ENCODE measurements at regions not wholly inside any gene's neighbourhood (a gene's known extent, or its start where the extent isn't known, plus 50 kb on each side); places are given as distances from the start of the nearest gene placed in this dataset.
A peak's percentile ranks its signal among the peaks of the same experiment; 100 is the strongest.

GRCh38 chr4:3821580-3822229 lies 55.5 kb downstream of the ADRA2C start:
- no peak overlapping the region for H3K4me3 ChIP-seq
- no peak overlapping the region for H3K27ac ChIP-seq
- TF ChIP-seq EZH2phosphoT487 (IDR thresholded peaks at IDR 0.05; ENCODE audit: insufficient read depth, low read depth), result no peak
- TF ChIP-seq EZH2 (IDR thresholded peaks at IDR 0.05; ENCODE audit: insufficient read depth, poor library complexity, severe bottlenecking), result no peak
- no peak overlapping the region for H3K9ac ChIP-seq
- no peaks in the 10 kb centered on the region for H3K9me2 ChIP-seq (ENCODE audit: insufficient read depth)
- no peaks in the 10 kb centered on the region for H3K9me3 ChIP-seq (ENCODE audit: low read depth)
- in situ Hi-C loops (cut with MboI), result no loop called here
- WGBS, 2 experiments (ENCODE audit: low coverage in 1 of 2, low lambda C conversion rate in 2 of 2, missing lambda C conversion rate in 2 of 2), result 22 to 34% methylated on average over 10 to 15 of the region's 15 CpGs
- no peak overlapping the region for H2AFZ ChIP-seq
- no peaks in the 10 kb centered on the region for H4K20me1 ChIP-seq (ENCODE audit: insufficient read depth)
- H3K4me2 ChIP-seq (ENCODE audit: unreplicated experiment), result no peak overlapping the region
- peak; percentile 16 for DNase-seq
- H3K27me3 ChIP-seq (replicated peaks; ENCODE audit: insufficient read depth), result peaks cover 15% of the 10 kb centered on the region; the same call in 1 of the 2 replicates
- no peaks in the 10 kb centered on the region for H3K79me2 ChIP-seq (ENCODE audit: insufficient read depth)
- no peaks in the 10 kb centered on the region for H3K4me1 ChIP-seq (ENCODE audit: insufficient read depth)
- no peaks in the 10 kb centered on the region for H3K36me3 ChIP-seq (ENCODE audit: low read depth)
- no peaks in the 10 kb centered on the region for H3F3A ChIP-seq (ENCODE audit: insufficient read depth)

- no peak overlapping the region for H3K27ac ChIP-seq
- H3K9me3 ChIP-seq (ENCODE audit: low read depth), result no peaks in the 10 kb centered on the region
- H4K20me1 ChIP-seq (ENCODE audit: insufficient read depth), result no peaks in the 10 kb centered on the region
- in situ Hi-C loops (cut with MboI), result no loop called here
- TF ChIP-seq EZH2 (IDR thresholded peaks at IDR 0.05; ENCODE audit: insufficient read depth, poor library complexity, severe bottlenecking) (no peak), EZH2phosphoT487 (IDR thresholded peaks at IDR 0.05; ENCODE audit: insufficient read depth, low read depth) (no peak)
- H2AFZ ChIP-seq, result no peak overlapping the region
- no peaks in the 10 kb centered on the region for H3F3A ChIP-seq (ENCODE audit: insufficient read depth)
- no peaks in the 10 kb centered on the region for H3K79me2 ChIP-seq (ENCODE audit: insufficient read depth)
- WGBS, 2 experiments (ENCODE audit: low coverage in 1 of 2, low lambda C conversion rate in 2 of 2, missing lambda C conversion rate in 2 of 2), result 9 to 10% methylated on average over 16 to 22 of the region's 22 CpGs
- no peaks in the 10 kb centered on the region for H3K4me1 ChIP-seq (ENCODE audit: insufficient read depth)
- H3K9ac ChIP-seq, result no peak overlapping the region
- H3K9me2 ChIP-seq (ENCODE audit: insufficient read depth), result no peaks in the 10 kb centered on the region
- DNase-seq, result peak; percentile 35
- H3K4me2 ChIP-seq (ENCODE audit: unreplicated experiment), result no peak overlapping the region
- peaks cover 15% of the 10 kb centered on the region; the same call in 1 of the 2 replicates for H3K27me3 ChIP-seq (replicated peaks; ENCODE audit: insufficient read depth)
- no peak overlapping the region for H3K4me3 ChIP-seq
- no peaks in the 10 kb centered on the region for H3K36me3 ChIP-seq (ENCODE audit: low read depth)
Measured at GRCh38 chr4:3822230-3822947, 56.2 kb downstream of the ADRA2C start.

GRCh38 chr4:3823496-3824341 lies 57.5 kb downstream of the ADRA2C start:
- WGBS, 2 experiments (ENCODE audit: low coverage in 1 of 2, low lambda C conversion rate in 2 of 2, missing lambda C conversion rate in 2 of 2), result 78 to 79% methylated on average over 34 of the region's 34 CpGs

GRCh38 chr4:3824521-3825270 lies 58.5 kb downstream of the ADRA2C start:
- DNase-seq, result no peak
- Histone ChIP-seq H2AFZ (no peak overlapping the region), H3K79me2 (ENCODE audit: insufficient read depth) (no peaks in the 10 kb centered on the region), H3K27ac (no peak overlapping the region), H3K36me3 (ENCODE audit: low read depth) (no peaks in the 10 kb centered on the region), H3K4me2 (ENCODE audit: unreplicated experiment) (no peak overlapping the region), H3K9me3 (ENCODE audit: low read depth) (no peaks in the 10 kb centered on the region), H3K9me2 (ENCODE audit: insufficient read depth) (no peaks in the 10 kb centered on the region), H3K27me3 (replicated peaks; ENCODE audit: insufficient read depth) (peaks cover 15% of the 10 kb centered on the region; the same call in 1 of the 2 replicates), H3K4me3 (no peak overlapping the region), H3K9ac (no peak overlapping the region), H3K4me1 (ENCODE audit: insufficient read depth) (no peaks in the 10 kb centered on the region), H4K20me1 (ENCODE audit: insufficient read depth) (no peaks in the 10 kb centered on the region), H3F3A (ENCODE audit: insufficient read depth) (no peaks in the 10 kb centered on the region)
- 68 to 69% methylated on average over 19 of the region's 19 CpGs for WGBS, 2 experiments (ENCODE audit: low coverage in 1 of 2, low lambda C conversion rate in 2 of 2, missing lambda C conversion rate in 2 of 2)
- in situ Hi-C loops (cut with MboI), result no loop called here
- TF ChIP-seq EZH2 (IDR thresholded peaks at IDR 0.05; ENCODE audit: insufficient read depth, poor library complexity, severe bottlenecking), result no peak
- TF ChIP-seq EZH2phosphoT487 (IDR thresholded peaks at IDR 0.05; ENCODE audit: insufficient read depth, low read depth), result no peak

More at GRCh38 chr4:3823496-3824341, 57.5 kb downstream of the ADRA2C start:
- Histone ChIP-seq H3K4me2 (ENCODE audit: unreplicated experiment) (no peak overlapping the region), H3K4me3 (no peak overlapping the region), H3K36me3 (ENCODE audit: low read depth) (no peaks in the 10 kb centered on the region), H3K27me3 (replicated peaks; ENCODE audit: insufficient read depth) (peaks cover 15% of the 10 kb centered on the region; the same call in 1 of the 2 replicates), H3K9ac (no peak overlapping the region), H3F3A (ENCODE audit: insufficient read depth) (no peaks in the 10 kb centered on the region), H3K79me2 (ENCODE audit: insufficient read depth) (no peaks in the 10 kb centered on the region), H3K4me1 (ENCODE audit: insufficient read depth) (no peaks in the 10 kb centered on the region), H3K27ac (no peak overlapping the region), H4K20me1 (ENCODE audit: insufficient read depth) (no peaks in the 10 kb centered on the region), H3K9me3 (ENCODE audit: low read depth) (no peaks in the 10 kb centered on the region), H3K9me2 (ENCODE audit: insufficient read depth) (no peaks in the 10 kb centered on the region), H2AFZ (no peak overlapping the region)
- TF ChIP-seq EZH2 (IDR thresholded peaks at IDR 0.05; ENCODE audit: insufficient read depth, poor library complexity, severe bottlenecking), result no peak
- TF ChIP-seq EZH2phosphoT487 (IDR thresholded peaks at IDR 0.05; ENCODE audit: insufficient read depth, low read depth), result no peak
- in situ Hi-C loops (cut with MboI), result no loop called here
- no peak for DNase-seq

Measured in GM23248 (cell line).